HG03575 (cell line): ENCODE measurements at regions not wholly inside any gene's neighbourhood (a gene's known extent, or its start where the extent isn't known, plus 50 kb on each side); places are given as distances from the start of the nearest gene placed in this dataset.

Source experiments
- ATAC-seq: cut with Tn5 transposase; IDR thresholded peaks from one replicate; pipeline ENCODE4 v1.9.1; 2021; ENCODE audit not compliant: unreplicated experiment, insufficient number of reproducible peaks, low FRiP score; ENCODE audit errors: extremely low read depth

DNA sequence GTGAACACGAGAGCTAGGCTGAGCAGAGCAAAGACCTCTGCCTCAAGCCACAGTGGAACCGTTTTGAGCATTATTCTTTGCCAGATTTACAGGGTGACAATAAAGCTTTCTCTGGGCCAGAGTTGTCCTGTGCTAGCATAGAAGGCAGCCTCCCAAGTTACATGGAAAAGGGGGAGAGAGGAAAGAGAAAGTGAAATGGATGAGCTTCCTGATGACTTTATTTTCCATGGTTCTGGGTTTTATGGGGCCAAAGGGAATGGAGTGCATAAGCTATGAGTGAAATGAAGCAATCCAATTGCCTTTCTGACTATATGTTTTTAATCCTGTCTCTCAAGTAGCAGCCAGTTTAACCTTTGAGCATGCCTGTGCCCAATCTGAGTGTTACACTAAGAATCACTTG is 428.4 kb downstream of the COG6 start:
- no peak for ATAC-seq

DNA sequence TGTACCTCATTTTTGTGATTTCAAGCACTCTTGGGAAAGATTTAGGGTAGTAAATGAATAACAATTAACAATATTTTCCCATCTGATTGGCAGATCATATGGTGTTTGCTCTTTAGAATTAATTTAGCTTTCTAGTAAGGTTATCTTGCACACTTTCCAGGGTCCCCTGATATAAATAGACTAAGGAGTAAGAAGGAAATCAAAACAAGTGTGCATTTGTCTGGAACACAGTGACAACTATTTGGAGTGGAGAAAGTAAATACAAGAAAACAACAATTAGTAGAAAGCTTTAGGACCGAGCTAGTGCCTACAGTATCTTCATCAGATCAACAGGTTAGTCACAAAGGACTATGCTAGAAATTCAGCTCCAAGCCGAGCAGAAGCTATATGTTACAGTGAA is 429.5 kb downstream of the COG6 start:
- no peak for ATAC-seq

GRCh38 chr13:40087091-40088002 is 431.9 kb downstream of the COG6 start:
- no peak for ATAC-seq

- no peak for ATAC-seq
Observed at GRCh38 chr13:40094056-40094455, 438.6 kb downstream of the COG6 start.

GRCh38 chr13:40095695-40096356 is 440.4 kb downstream of the COG6 start:
- no peak for ATAC-seq

- ATAC-seq: no peak
Observed at GRCh38 chr13:40096357-40096901, 441.0 kb downstream of the COG6 start.

DNA sequence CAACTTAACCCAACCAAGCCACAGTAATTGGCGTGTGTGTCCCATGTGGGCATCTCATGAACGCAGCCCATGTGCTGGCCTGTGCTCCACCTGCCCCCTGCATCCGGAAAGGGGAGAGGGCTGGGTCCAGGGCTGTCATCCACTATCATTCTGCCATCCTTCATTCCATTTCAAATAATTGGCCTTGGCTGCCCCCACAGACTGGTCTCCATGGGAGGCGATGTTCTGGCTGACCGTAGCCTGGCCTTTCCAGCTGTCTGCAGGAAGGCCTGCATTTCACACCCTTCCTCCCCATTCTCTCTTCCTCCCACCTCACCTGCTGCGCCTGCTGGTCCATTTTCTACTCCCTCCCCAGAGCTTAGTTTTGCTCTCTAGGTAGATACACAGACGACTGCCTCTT is 442.8 kb downstream of the COG6 start:
- ATAC-seq: no peak

- ATAC-seq: no peak
Observed at GRCh38 chr13:40101708-40102359, 446.4 kb downstream of the COG6 start.

DNA sequence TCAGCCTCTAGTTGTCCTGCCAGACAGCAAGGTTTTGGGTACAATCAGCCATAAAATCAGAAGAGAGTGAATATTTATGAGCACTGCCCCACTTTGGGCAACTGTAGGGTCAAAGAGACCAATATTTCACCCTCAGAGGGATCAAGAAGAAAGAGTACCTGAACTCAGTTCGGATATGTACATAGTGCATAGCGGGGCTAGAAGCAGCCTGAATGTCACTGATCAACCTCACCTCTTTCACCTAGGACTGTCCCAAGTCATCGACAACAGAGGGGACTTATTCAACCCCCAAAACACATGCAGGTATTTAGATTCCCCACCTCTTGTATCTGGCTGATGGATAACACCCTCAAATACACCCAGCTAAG is 446.9 kb downstream of the COG6 start:
- ATAC-seq: no peak

GRCh38 chr13:40102854-40103253 is 447.4 kb downstream of the COG6 start:
- no peak for ATAC-seq

GRCh38 chr13:40103864-40104263 is 448.4 kb downstream of the COG6 start:
- no peak for ATAC-seq

GRCh38 chr13:40105231-40105630 is 449.8 kb downstream of the COG6 start:
- no peak for ATAC-seq

GRCh38 chr13:40109351-40109844 is 453.9 kb downstream of the COG6 start:
- no peak for ATAC-seq

DNA sequence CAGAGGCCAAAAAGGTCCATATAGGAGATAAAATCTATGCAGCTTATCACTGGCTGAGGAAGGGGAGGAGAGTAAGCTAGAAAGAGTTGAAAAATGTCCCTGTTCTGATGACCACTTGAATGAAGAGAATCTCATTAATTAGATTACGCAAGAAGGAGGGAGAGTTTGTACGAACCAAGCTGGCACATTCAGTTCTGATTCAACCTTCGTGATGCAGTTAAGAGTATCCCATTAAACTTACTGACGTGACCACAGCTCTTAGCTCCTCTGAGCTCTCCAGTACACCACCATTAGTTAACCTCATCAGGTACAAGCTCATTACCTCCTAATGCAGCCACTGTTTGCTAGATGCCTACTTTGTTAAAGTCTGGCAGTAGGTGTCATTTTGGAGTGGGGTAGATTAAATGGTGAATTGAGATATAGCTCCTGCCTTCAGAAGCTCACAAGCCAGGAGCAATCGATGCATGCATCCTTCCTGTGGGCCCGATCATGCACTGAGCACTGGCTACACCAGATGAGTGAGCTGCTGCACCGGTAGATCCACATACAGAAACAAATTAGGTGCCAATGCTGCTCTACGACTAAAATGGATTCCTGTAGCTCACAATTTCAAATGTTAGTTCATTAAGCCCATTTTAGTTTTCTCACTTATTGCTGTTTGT is 458.3 kb downstream of the COG6 start:
- ATAC-seq: no peak

DNA sequence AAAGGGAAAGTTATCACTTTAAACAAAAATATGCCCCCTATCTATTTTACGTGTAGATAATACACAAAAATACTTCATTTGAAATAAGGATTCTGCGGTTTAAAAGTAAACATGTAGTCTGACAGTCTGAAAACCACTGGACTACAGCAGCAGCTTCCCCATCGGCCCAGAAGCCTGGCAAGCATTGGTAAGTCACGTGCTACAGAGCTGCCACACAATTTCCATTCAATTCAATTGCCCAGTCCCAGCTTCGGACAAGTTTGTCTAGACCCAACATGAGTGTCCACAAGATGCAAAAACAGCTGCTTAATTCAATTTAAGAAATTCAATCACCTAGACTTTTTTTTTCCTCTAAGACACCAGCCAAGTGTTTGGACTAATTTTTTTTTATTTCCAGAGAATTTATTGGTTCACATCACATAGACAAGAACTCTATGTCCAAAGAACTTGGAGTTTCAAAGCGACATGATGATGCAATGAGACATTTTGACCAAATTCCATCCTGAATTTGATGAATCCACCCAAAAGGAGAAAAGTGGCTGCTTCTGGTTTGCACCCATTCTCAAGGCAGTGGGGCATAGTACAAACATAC is 458.9 kb downstream of the COG6 start:
- ATAC-seq: no peak

DNA sequence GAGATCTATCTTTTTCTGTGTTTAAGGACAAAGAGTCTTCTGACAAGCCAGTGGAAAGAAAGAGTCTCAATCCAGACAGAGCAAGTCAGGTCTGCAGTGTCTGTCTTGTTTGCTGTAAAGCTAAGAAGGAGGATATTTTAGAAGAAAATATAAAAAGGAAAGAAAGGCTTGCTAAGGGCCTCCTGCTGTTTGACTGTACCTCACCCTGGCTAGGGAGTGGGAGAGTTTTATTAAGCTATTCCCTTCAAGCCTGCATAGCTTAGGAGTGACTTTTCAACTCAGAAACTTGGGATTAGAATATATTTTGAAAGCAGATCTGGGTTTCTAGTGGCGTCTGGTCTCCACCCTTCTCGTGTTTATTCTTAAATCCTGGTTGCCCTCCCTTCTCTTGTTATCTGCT is 460.0 kb downstream of the COG6 start:
- no peak for ATAC-seq

- ATAC-seq: no peak
Observed at GRCh38 chr13:40116008-40116407, 460.5 kb downstream of the COG6 start.

DNA sequence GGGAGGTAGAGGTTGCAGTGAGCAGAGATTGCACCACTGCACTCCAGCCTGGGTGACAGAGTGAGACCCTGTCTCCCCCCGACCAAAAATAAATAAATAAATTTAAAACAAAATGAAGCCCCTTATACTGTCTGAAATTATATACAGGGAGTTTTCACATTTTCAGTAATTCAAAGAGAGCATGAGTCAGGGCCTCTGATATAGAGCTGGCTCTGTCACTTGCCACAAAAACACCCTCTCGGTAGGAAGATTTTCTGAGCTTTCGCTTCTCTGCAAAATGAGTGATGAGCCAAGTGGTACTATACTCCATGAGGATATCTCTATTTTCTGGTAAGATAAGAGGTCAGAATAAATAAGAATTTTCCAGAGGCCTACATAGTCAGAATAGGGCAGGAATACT is 462.9 kb downstream of the COG6 start:
- no peak for ATAC-seq

GRCh38 chr13:40119852-40120251 is 464.4 kb downstream of the COG6 start:
- ATAC-seq: no peak
